Neural cell (in vitro differentiated cells): ENCODE measurements at regions not wholly inside any gene's neighbourhood (a gene's known extent, or its start where the extent isn't known, plus 50 kb on each side); places are given as distances from the start of the nearest gene placed in this dataset.

Source experiments
- CTCF ChIP-seq: fragments of 450-650 bp; IDR thresholded peaks from 2 replicates; pipeline ENCODE4 v1.5.1; 2014; ENCODE audit warnings: antibody characterized with exemption, mild to moderate bottlenecking, moderate library complexity; ENCODE audit not compliant: poor library complexity, severe bottlenecking
- EP300 ChIP-seq: fragments of 450-650 bp; conservative IDR thresholded peaks from 2 replicates; pipeline ENCODE4 v1.6.1; 2014; ENCODE audit warnings: antibody characterized with exemption, mild to moderate bottlenecking, moderate library complexity; ENCODE audit not compliant: poor library complexity, severe bottlenecking
- EZH2 ChIP-seq: fragments of 200-600, 300-800 bp; shearing (Covaris generic), sonication (generic); IDR thresholded peaks from 2 replicates; pipeline ENCODE4 v1.6.1; 2014; ENCODE audit warnings: antibody characterized with exemption, low read length, borderline replicate concordance, mild to moderate bottlenecking; ENCODE audit not compliant: insufficient read depth, poor library complexity, severe bottlenecking
- MXI1 ChIP-seq: fragments of 450-650 bp; conservative IDR thresholded peaks from 2 replicates; pipeline ENCODE4 v1.6.1; 2014; ENCODE audit warnings: antibody characterized with exemption, mild to moderate bottlenecking; ENCODE audit not compliant: poor library complexity, severe bottlenecking
- POLR2AphosphoS5 ChIP-seq: IDR thresholded peaks from 2 replicates; pipeline ENCODE4 v1.6.1; 2012
- RAD21 ChIP-seq: fragments of 450-650 bp; conservative IDR thresholded peaks from 2 replicates; pipeline ENCODE4 v1.6.1; 2014; ENCODE audit warnings: antibody characterized with exemption, mild to moderate bottlenecking, moderate library complexity
- REST ChIP-seq: IDR thresholded peaks from 2 replicates; pipeline ENCODE4 v1.6.1; 2012; ENCODE audit warnings: borderline replicate concordance
- TAF1 ChIP-seq: IDR thresholded peaks from 2 replicates; pipeline ENCODE4 v1.6.1; 2012; ENCODE audit warnings: low read depth

GRCh38 chr10:123519861-123520260 lies 146.3 kb upstream of the GPR26 start:
- TF ChIP-seq POLR2AphosphoS5 (no peak), TAF1 (no peak), EZH2 (no peak), CTCF (no peak), REST (no peak), RAD21 (no peak), EP300 (no peak), MXI1 (no peak)
